Peyer's patch (tissue), 4 donors: ENCODE measurements at regions not wholly inside any gene's neighbourhood (a gene's known extent, or its start where the extent isn't known, plus 50 kb on each side); places are given as distances from the start of the nearest gene placed in this dataset.

ENCODE experiments used
- DNase-seq, 3 donors: peaks; one replicate each; pipeline ENCODE4 v3.0.0-alpha.2; 2017 to 2019
- H3K27ac ChIP-seq, 4 donors: fragments of 200-600 bp; sonication (generic); one replicate each; pipeline ENCODE4 v1.5.1; 2016 to 2019
- H3K27me3 ChIP-seq, 2 donors: fragments of 200-600 bp; sonication (generic); one replicate each; pipeline ENCODE4 v1.5.1; 2019
- H3K36me3 ChIP-seq, 3 donors: fragments of 200-600 bp; sonication (generic); one replicate each; pipeline ENCODE4 v1.5.1; 2016 to 2019
- H3K4me1 ChIP-seq, 4 donors: fragments of 200-600 bp; sonication (generic); one replicate each; pipeline ENCODE4 v1.5.1; 2016 to 2019
- H3K4me3 ChIP-seq, 4 donors: fragments of 200-600 bp; sonication (generic); 1 replicate in 3 of 4; 2 replicates in 1 of 4; pipeline ENCODE4 v1.5.1; 2016 to 2019; ENCODE audit warnings: mild to moderate bottlenecking in 1 of 4
- H3K9me3 ChIP-seq, 4 donors: fragments of 200-600 bp; sonication (generic); one replicate each; pipeline ENCODE4 v1.5.1; 2016 to 2019; ENCODE audit warnings: mild to moderate bottlenecking in 1 of 4
- CTCF ChIP-seq, 6 experiments: fragments of 450-650 bp in 4 of 6; fragments of 200-600 bp in 2 of 6; sonication (generic) in 1 of 6; IDR thresholded peaks; one replicate each; pipeline ENCODE4 v1.5.1; 2017 to 2019; ENCODE audit warnings: antibody characterized with exemption in 6 of 6, mild to moderate bottlenecking in 3 of 6, moderate library complexity in 1 of 6
- POLR2A ChIP-seq, 2 donors: fragments of 450-650 bp; IDR thresholded peaks; one replicate each; pipeline ENCODE4 v1.5.1; 2017; ENCODE audit warnings: antibody characterized with exemption in 2 of 2, mild to moderate bottlenecking in 2 of 2, moderate library complexity in 2 of 2

- no peaks in the 10 kb centered on the region for H3K4me1 ChIP-seq
- H3K27me3 ChIP-seq, result no peaks in the 10 kb centered on the region
- DNase-seq, result no peak
- H3K9me3 ChIP-seq, result no peaks in the 10 kb centered on the region
- H3K27ac ChIP-seq, result no peak overlapping the region
- H3K4me3 ChIP-seq, result no peak overlapping the region
- TF ChIP-seq POLR2A (IDR thresholded peaks at IDR 0.05), result no peak
- no peaks in the 10 kb centered on the region for H3K36me3 ChIP-seq
Measured at GRCh38 chr1:112260699-112261098, 135.3 kb upstream of the CTTNBP2NL start.

- TF ChIP-seq CTCF (IDR thresholded peaks at IDR 0.05) (no peak), POLR2A (IDR thresholded peaks at IDR 0.05) (no peak)
- DNase-seq, result no peak
Measured at GRCh38 chr1:112262316-112262715, 133.7 kb upstream of the CTTNBP2NL start.

DNA sequence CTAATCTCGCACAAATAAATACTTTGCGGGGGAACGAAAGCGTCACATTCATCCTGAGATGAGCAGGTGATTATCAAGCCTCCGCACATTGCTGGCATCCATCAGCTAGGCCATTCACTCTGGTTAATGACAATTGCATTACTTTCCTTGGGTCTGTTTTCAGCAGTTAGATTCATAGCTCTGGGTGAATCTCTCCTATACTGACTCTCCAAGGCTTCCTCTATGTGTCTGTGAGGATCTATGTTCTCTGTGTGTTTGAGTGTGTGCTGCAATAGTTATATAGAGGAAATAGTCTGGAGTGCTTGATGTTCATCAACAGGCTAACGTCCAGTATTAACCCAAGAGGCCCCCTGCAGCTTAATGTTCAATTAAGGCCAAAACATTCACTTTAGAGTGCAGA, 133.0 kb upstream of the CTTNBP2NL start:
- TF ChIP-seq POLR2A (IDR thresholded peaks at IDR 0.05) (no peak), CTCF (IDR thresholded peaks at IDR 0.05) (no peak)
- Histone ChIP-seq H3K4me1 (no peaks in the 10 kb centered on the region), H3K27ac (no peak overlapping the region), H3K4me3 (no peak overlapping the region), H3K36me3 (no peaks in the 10 kb centered on the region), H3K9me3 (no peaks in the 10 kb centered on the region), H3K27me3 (no peaks in the 10 kb centered on the region)
- DNase-seq, result no peak

More at GRCh38 chr1:112262316-112262715, 133.7 kb upstream of the CTTNBP2NL start:
- Histone ChIP-seq H3K27ac (no peak overlapping the region), H3K4me1 (no peaks in the 10 kb centered on the region), H3K36me3 (no peaks in the 10 kb centered on the region), H3K4me3 (no peak overlapping the region), H3K27me3 (no peaks in the 10 kb centered on the region), H3K9me3 (no peaks in the 10 kb centered on the region)

DNA sequence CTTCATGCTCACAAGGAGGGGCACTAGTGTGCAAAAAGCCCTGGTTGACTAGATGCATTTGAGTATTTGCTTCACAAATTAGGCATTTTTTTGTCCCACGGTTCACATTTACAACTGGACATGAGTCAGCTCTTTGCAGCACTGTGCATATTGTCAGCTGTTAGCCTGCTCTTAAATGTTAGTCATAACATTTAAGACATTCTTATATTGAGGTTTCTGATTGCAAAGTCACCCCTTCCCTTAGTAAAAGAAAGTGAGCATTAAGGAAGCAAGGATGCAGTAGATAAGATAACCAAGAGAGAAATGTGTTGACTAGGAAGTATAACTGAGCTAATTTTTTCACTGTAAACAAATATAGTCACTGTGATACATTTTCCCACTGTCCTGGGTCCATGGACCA, 132.6 kb upstream of the CTTNBP2NL start:
- no peaks in the 10 kb centered on the region for H3K9me3 ChIP-seq
- peak overlapping the region in 1 of 4 donors; percentile 25 for H3K27ac ChIP-seq
- no peak overlapping the region for H3K4me3 ChIP-seq
- no peak for DNase-seq
- TF ChIP-seq CTCF (IDR thresholded peaks at IDR 0.05) (no peak), POLR2A (IDR thresholded peaks at IDR 0.05) (no peak)
- H3K36me3 ChIP-seq, result no peaks in the 10 kb centered on the region
- H3K4me1 ChIP-seq, result no peaks in the 10 kb centered on the region
- no peaks in the 10 kb centered on the region for H3K27me3 ChIP-seq

DNA sequence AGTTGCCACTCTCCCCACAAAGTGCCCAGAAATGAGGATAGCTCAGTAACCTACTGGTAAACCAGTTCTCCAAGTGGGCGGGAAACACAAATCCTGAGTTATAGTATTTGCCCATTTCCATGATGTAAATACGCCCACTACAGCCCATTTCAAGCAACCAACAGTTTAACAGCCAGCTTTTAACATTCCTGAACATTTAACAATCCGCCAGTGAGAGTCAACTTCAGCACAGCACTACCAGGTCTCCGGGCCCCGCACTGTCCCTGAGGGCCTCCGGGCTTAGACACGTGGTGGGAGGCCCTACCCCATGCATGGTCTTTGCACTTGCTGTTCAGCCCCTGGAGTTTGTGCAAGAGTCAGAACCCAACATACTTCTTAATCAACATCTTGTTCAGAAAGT, 132.0 kb upstream of the CTTNBP2NL start:
- Histone ChIP-seq H3K27ac (peak overlapping the region in 3 of 4 donors; percentile 25 to 31 (median 27)), H3K36me3 (no peaks in the 10 kb centered on the region), H3K9me3 (no peaks in the 10 kb centered on the region), H3K4me3 (no peak overlapping the region), H3K27me3 (no peaks in the 10 kb centered on the region), H3K4me1 (no peaks in the 10 kb centered on the region)
- no peak for TF ChIP-seq CTCF (IDR thresholded peaks at IDR 0.05)
- TF ChIP-seq POLR2A (IDR thresholded peaks at IDR 0.05), result no peak
- DNase-seq, result no peak

DNA sequence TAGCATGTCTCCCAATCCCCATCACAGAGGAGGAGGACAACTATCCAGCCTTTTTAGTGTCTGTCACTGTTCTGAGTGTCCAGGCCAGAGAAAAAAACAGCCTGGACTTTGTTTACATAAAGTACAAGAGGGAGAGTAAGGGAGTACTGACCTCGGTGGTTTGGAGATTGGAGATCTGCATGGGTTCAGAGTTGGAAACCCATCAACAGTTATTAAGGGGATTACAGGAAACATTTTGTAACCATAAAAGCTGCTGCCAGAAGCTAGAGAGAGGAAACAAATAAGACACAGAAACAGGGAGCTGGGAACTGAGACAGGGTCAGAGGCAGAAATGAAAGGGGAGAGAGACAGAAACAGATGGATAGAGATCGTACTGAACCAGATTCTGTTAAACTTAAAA, 131.5 kb upstream of the CTTNBP2NL start:
- Histone ChIP-seq H3K4me1 (no peaks in the 10 kb centered on the region), H3K36me3 (no peaks in the 10 kb centered on the region), H3K27ac (peak overlapping the region; percentile 20 to 70 (median 47)), H3K27me3 (no peaks in the 10 kb centered on the region), H3K9me3 (no peaks in the 10 kb centered on the region), H3K4me3 (no peak overlapping the region)
- TF ChIP-seq POLR2A (IDR thresholded peaks at IDR 0.05), result no peak
- no peak for TF ChIP-seq CTCF (IDR thresholded peaks at IDR 0.05)
- no peak for DNase-seq
